HCT116 (cell line): ENCODE measurements at regions not wholly inside any gene's neighbourhood (a gene's known extent, or its start where the extent isn't known, plus 50 kb on each side); places are given as distances from the start of the nearest gene placed in this dataset.
"Not testable (repeated sequence)": the region's sequence is repeated elsewhere in the genome, so short reads cannot be mapped to it uniquely, and the experiment has no call there.

ENCODE experiments used
- ATAC-seq: fragments of 200-7000 bp; cut with Tn5 transposase; 2 replicates; pipeline ENCODE4 v1.9.1; 2020; ENCODE audit warnings: mild to moderate bottlenecking, moderate library complexity
- BruUV-seq: library from RNA; stranded (reverse); fragments of 400-500 nt; replicated peaks from 2 replicates; lab custom pipeline; 2021; lab: Mats Ljungman, UMichigan
- CTCF ChIA-PET: fragments of 300-600 bp; sonication (Branson Sonifier 250); formaldehyde crosslinking; loops from one replicate; lab custom pipeline; 2021; ENCODE audit warnings: antibody characterized with exemption; lab: Charles Lee
- POLR2A ChIA-PET: fragments of 300-600, 350-600 bp; sonication (Branson Sonifier 250); formaldehyde crosslinking; loops from one replicate; lab custom pipeline; 2021; ENCODE audit warnings: antibody characterized with exemption; lab: Charles Lee
- RAD21 ChIA-PET, 2 experiments: fragments of 300-600 bp; sonication (Branson Sonifier 250); formaldehyde crosslinking; loops; one replicate each; lab custom pipeline; 2023; ENCODE audit warnings: low total read pairs in 2 of 2; ENCODE audit not compliant: uncharacterized antibody in 2 of 2, unreplicated experiment in 2 of 2, low non-redundant PET in 1 of 2; lab: Charles Lee
- DNase-seq: peaks from one replicate; pipeline ENCODE4 v3.0.0-alpha.2; 2010; ENCODE audit warnings: low read depth, low spot score
- H2AFZ ChIP-seq: fragments of 200-600 bp; shearing (Covaris generic), sonication (generic); 2 replicates; pipeline ENCODE4 v1.6.1; 2017; ENCODE audit warnings: low read depth, mixed run types, mixed read lengths, antibody characterized with exemption, low read length; ENCODE audit not compliant: poor library complexity, severe bottlenecking
- H3K27ac ChIP-seq: 2 replicates; pipeline ENCODE4 v1.5.1; 2012; ENCODE audit warnings: low read depth, low read length
- H3K27me3 ChIP-seq: fragments of 200-600 bp; sonication (generic); 2 replicates; pipeline ENCODE4 v1.6.1; 2016; ENCODE audit warnings: mixed run types, low read length, mixed read lengths; ENCODE audit not compliant: insufficient read depth
- H3K36me3 ChIP-seq, 2 experiments: fragments of 200-500 bp in 1 of 2; fragments of 200-600 bp in 1 of 2; sonication (Bioruptor generic) in 1 of 2; sonication (generic) in 1 of 2; 2 replicates each; pipeline versions ENCODE4 v1.5.1 to v1.6.1; 2014 to 2016; ENCODE audit warnings: low read length in 2 of 2, inconsistent platforms in 1 of 2, mixed read lengths in 1 of 2, mixed run types in 1 of 2; ENCODE audit not compliant: insufficient read depth in 2 of 2, control insufficient read depth in 1 of 2
- H3K4me1 ChIP-seq, 2 experiments: fragments of 200-600 bp in 1 of 2; sonication (generic) in 1 of 2; 2 replicates each; pipeline versions ENCODE4 v1.5.1 to v1.6.1; 2012 to 2017; ENCODE audit warnings: low read length in 2 of 2, inconsistent platforms in 1 of 2, mild to moderate bottlenecking in 1 of 2, mixed read lengths in 1 of 2, mixed run types in 1 of 2, moderate library complexity in 1 of 2; ENCODE audit not compliant: insufficient read depth in 2 of 2, control insufficient read depth in 1 of 2
- H3K4me2 ChIP-seq: fragments of 200-600 bp; sonication (generic); 2 replicates; pipeline ENCODE4 v1.6.1; 2017; ENCODE audit warnings: mixed run types, low read length, mixed read lengths
- H3K4me3 ChIP-seq, 2 experiments: fragments of 200-600 bp in 1 of 2; sonication (generic) in 1 of 2; replicated peaks in 1 of 2; 2 replicates each; pipeline ENCODE4 v1.5.1; 2011 to 2016; ENCODE audit warnings: low read length in 2 of 2, control low read depth in 1 of 2, low read depth in 1 of 2, mild to moderate bottlenecking in 1 of 2, mixed read lengths in 1 of 2, mixed run types in 1 of 2
- H3K79me2 ChIP-seq: fragments of 200-600 bp; sonication (generic); 2 replicates; pipeline ENCODE4 v1.6.1; 2017; ENCODE audit warnings: mild to moderate bottlenecking, mixed run types, low read length, moderate library complexity, mixed read lengths; ENCODE audit not compliant: insufficient read depth
- H3K9ac ChIP-seq: fragments of 200-600 bp; sonication (generic); 2 replicates; pipeline ENCODE4 v1.6.1; 2016; ENCODE audit warnings: low read length, mixed read lengths
- H3K9me2 ChIP-seq: fragments of 200-600 bp; sonication (generic), shearing (Covaris generic); 2 replicates; pipeline ENCODE4 v1.6.1; 2017; ENCODE audit warnings: mixed run types, mild to moderate bottlenecking, moderate library complexity; ENCODE audit not compliant: insufficient read depth
- H3K9me3 ChIP-seq, 2 experiments: fragments of 200-500 bp in 1 of 2; fragments of 200-600 bp in 1 of 2; sonication (Bioruptor generic) in 1 of 2; sonication (generic) in 1 of 2; 2 replicates each; pipeline ENCODE4 v1.6.1; 2014 to 2017; ENCODE audit warnings: low read length in 2 of 2, mixed read lengths in 2 of 2, inconsistent platforms in 1 of 2, low read depth in 1 of 2, mild to moderate bottlenecking in 1 of 2, mixed run types in 1 of 2, moderate library complexity in 1 of 2; ENCODE audit not compliant: control insufficient read depth in 1 of 2, insufficient read depth in 1 of 2
- H4K20me1 ChIP-seq: fragments of 200-600 bp; sonication (generic), shearing (Covaris generic); 2 replicates; pipeline ENCODE4 v1.6.1; 2017; ENCODE audit warnings: mixed run types, mild to moderate bottlenecking, moderate library complexity; ENCODE audit not compliant: insufficient read depth
- EGR1 ChIP-seq: IDR thresholded peaks from 2 replicates; pipeline ENCODE4 v1.6.1; 2012; ENCODE audit warnings: low read depth
- EZH2phosphoT487 ChIP-seq: fragments of 200-600 bp; IDR thresholded peaks from 2 replicates; pipeline ENCODE4 v1.6.1; 2018; ENCODE audit warnings: antibody characterized with exemption, borderline replicate concordance
- SRF ChIP-seq: IDR thresholded peaks from 2 replicates; pipeline ENCODE4 v1.6.1; 2012; ENCODE audit warnings: low read depth
- ZNF274 ChIP-seq: fragments of 200-500 bp; sonication (Bioruptor generic); IDR thresholded peaks from 2 replicates; pipeline ENCODE4 v1.6.1; 2014; ENCODE audit warnings: mild to moderate bottlenecking, low read depth, low read length, inconsistent platforms
- intact Hi-C: fragments of 100-400 bp; cut with micrococcal nuclease; formaldehyde crosslinking; loops from 2 replicates; pipeline ENCODE4 v1.10.0; 2022
- TF ChIP-seq, protein P1 (sequence below): IDR thresholded peaks from 2 replicates; pipeline ENCODE4 v1.6.1; 2011; ENCODE audit warnings: mild to moderate bottlenecking, low read length, moderate library complexity; ENCODE audit not compliant: insufficient replicate concordance; ENCODE audit errors: extremely low read depth

DNA sequence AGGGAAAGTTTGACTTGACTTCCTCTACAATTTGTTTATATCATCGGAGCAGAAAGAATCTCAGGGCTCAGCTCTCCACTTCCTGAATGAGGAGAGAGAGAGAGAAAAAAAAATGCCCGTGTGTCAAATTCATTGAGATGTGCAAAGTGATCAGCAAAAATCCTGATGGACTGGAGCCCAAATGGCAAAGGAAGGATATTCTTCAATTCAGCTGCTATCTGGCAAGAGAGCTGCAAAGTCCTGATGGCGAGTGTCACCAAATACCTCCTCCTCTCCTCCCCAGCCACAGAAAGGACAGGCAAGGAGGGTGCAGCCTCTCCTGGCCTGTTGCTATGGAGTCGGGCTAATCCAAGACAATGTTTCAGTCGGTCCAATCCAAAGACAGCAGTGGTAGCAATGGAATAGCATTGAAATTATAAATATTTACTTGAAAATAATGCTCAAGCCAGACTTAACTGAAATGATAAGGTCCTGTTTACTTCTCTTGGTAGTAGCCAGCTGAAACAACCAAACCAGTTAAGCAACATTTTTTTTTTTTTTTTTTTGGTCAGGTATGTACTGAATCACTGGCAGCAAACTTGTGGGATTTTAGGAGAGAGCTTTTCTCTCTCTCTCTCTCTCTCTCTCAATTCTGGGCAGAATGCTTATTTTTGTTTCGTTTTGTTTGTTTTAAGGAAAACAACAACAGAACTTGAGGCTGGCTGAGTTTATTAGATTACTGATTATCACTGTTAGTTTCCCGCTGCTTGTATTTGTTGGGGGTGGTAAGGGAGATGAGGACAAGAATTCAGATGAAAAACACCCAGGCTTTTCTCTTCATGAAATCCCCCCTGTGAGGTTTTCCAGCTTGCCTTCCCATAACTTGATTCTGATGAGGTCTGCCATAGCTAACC, 204.2 kb downstream of the BCAS1 start (continued):
- TF ChIP-seq, protein P1, sequence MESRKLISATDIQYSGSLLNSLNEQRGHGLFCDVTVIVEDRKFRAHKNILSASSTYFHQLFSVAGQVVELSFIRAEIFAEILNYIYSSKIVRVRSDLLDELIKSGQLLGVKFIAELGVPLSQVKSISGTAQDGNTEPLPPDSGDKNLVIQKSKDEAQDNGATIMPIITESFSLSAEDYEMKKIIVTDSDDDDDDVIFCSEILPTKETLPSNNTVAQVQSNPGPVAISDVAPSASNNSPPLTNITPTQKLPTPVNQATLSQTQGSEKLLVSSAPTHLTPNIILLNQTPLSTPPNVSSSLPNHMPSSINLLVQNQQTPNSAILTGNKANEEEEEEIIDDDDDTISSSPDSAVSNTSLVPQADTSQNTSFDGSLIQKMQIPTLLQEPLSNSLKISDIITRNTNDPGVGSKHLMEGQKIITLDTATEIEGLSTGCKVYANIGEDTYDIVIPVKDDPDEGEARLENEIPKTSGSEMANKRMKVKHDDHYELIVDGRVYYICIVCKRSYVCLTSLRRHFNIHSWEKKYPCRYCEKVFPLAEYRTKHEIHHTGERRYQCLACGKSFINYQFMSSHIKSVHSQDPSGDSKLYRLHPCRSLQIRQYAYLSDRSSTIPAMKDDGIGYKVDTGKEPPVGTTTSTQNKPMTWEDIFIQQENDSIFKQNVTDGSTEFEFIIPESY = no peak
- TF ChIP-seq ZNF274 (no peak), EGR1 (no peak), SRF (no peak), EZH2phosphoT487 (no peak)

- H3K9me2 ChIP-seq, DNase-seq, H3K27ac ChIP-seq, BruUV-seq, H3K79me2 ChIP-seq, H3K4me3 ChIP-seq, H3K9ac ChIP-seq, H3K36me3 ChIP-seq, ATAC-seq, CTCF ChIA-PET, H4K20me1 ChIP-seq, RAD21 ChIA-PET, H3K9me3 ChIP-seq, H3K27me3 ChIP-seq: not testable (repeated sequence)
- Histone ChIP-seq H3K4me1 (peaks cover 32 to 42% of the 10 kb centered on the region in 2 experiments), H3K4me2 (peak overlapping the region; percentile 67), H2AFZ (peak overlapping the region; percentile 79)
- intact Hi-C loops = loop anchor here (5.0 kb wide), 1 partner anchor 273 kb away; the partner anchor contains the start of gene ZNF217
- POLR2A ChIA-PET = interaction anchor here (0.6 to 1.2 kb wide), 2 partner anchors 36 to 270 kb away, joined by 3 to 4 read pairs; no protein-coding TSS in a partner anchor
Measured at GRCh38 chr20:53864765-53865683, 205.4 kb downstream of the BCAS1 start.

- H3K9ac ChIP-seq, BruUV-seq, DNase-seq, H3K27me3 ChIP-seq, RAD21 ChIA-PET, H3K36me3 ChIP-seq, H3K9me2 ChIP-seq, H3K27ac ChIP-seq, intact Hi-C loops, H4K20me1 ChIP-seq, H3K9me3 ChIP-seq, POLR2A ChIA-PET, ATAC-seq, H3K4me3 ChIP-seq, CTCF ChIA-PET, H3K4me2 ChIP-seq, H3K79me2 ChIP-seq: not testable (repeated sequence)
- peaks cover 32 to 39% of the 10 kb centered on the region in 2 experiments for H3K4me1 ChIP-seq
- peak overlapping the region; percentile 35 for H2AFZ ChIP-seq
Measured at GRCh38 chr20:53863923-53864641, 206.3 kb downstream of the BCAS1 start.
